ENCODE measurements at regions not wholly inside any gene's neighbourhood (a gene's known extent, or its start where the extent isn't known, plus 50 kb on each side); places are given as distances from the start of the nearest gene placed in this dataset.

DNA sequence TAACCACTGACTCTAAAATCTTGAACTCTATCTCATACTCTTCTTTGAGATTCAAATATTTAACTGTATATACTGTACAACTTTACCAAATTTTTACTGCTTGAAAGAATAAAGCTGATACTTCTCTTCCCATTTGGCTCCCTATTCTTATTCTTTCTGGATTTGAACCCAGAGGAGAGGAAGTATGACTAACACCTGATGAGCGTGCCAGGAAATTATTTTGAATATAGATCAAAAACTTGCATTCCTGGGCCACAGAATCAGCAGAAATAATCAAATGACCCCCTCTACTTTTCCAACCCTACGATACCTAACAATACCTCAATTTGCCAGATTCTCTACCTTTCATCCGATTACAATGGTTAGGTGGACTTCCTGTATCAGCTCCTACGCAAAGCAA lies 285.8 kb downstream of the ISL1 start:
- Histone ChIP-seq H3K27ac (no peak overlapping the region), H3K4me1 (no peaks in the 10 kb centered on the region), H3K9me3 (no peaks in the 10 kb centered on the region), H3K36me3 (no peaks in the 10 kb centered on the region), H3K27me3 (no peaks in the 10 kb centered on the region), H3K4me3 (no peak overlapping the region)
- DNase-seq = no peak
- intact Hi-C loops (cut with DNase I; ENCODE audit: low total_unique reads) (no loop called here), in situ Hi-C loops (cut with MboI; ENCODE audit: low pct_ligation_motif_present in 1 of 4, low pct_unique_long_range_greater_than_20kb in 1 of 4, low sequenced_read_pairs in 3 of 4) (no loop called here)
- WGBS, 2 donors (ENCODE audit: low coverage in 1 of 2) = 88 to 89% methylated on average over 4 of the region's 4 CpGs
- TF ChIP-seq, protein P1, sequence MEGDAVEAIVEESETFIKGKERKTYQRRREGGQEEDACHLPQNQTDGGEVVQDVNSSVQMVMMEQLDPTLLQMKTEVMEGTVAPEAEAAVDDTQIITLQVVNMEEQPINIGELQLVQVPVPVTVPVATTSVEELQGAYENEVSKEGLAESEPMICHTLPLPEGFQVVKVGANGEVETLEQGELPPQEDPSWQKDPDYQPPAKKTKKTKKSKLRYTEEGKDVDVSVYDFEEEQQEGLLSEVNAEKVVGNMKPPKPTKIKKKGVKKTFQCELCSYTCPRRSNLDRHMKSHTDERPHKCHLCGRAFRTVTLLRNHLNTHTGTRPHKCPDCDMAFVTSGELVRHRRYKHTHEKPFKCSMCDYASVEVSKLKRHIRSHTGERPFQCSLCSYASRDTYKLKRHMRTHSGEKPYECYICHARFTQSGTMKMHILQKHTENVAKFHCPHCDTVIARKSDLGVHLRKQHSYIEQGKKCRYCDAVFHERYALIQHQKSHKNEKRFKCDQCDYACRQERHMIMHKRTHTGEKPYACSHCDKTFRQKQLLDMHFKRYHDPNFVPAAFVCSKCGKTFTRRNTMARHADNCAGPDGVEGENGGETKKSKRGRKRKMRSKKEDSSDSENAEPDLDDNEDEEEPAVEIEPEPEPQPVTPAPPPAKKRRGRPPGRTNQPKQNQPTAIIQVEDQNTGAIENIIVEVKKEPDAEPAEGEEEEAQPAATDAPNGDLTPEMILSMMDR (IDR thresholded peaks at IDR 0.05) = no peak
- TF ChIP-seq EP300 (IDR thresholded peaks at IDR 0.05; ENCODE audit: low read depth) (no peak), POLR2A (IDR thresholded peaks at IDR 0.05) (no peak), POLR2AphosphoS5 (IDR thresholded peaks at IDR 0.05) (no peak)

DNA sequence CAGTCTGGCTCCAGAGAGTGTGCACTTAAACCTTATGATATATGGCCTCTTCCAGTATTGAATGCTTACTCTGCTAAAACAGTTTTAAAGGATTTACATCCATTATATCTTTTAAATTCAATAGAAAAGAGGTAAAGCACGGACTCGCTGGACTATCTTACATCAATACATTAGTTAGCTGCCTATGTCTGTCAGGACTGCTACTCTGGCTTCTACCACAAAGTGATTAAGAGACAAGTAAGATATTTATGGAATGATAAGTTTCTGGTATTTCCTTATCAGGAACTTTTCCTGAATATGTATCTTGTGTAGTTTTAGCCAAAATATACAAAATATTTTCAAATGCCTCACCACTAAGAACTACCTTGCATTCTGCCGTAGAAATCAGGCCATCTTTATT lies 295.1 kb downstream of the ISL1 start:
- Histone ChIP-seq H3K4me1 (no peaks in the 10 kb centered on the region), H3K27ac (no peak overlapping the region), H3K27me3 (no peaks in the 10 kb centered on the region), H3K4me3 (no peak overlapping the region), H3K9me3 (no peaks in the 10 kb centered on the region), H3K36me3 (no peaks in the 10 kb centered on the region)
- DNase-seq = no peak
- in situ Hi-C loops (cut with MboI; ENCODE audit: low pct_ligation_motif_present in 1 of 4, low pct_unique_long_range_greater_than_20kb in 1 of 4, low sequenced_read_pairs in 3 of 4) = no loop called here
- intact Hi-C loops (cut with DNase I; ENCODE audit: low total_unique reads) = no loop called here
- TF ChIP-seq POLR2AphosphoS5 (IDR thresholded peaks at IDR 0.05) (no peak), POLR2A (IDR thresholded peaks at IDR 0.05) (no peak)
- TF ChIP-seq, protein P1 (IDR thresholded peaks at IDR 0.05) = no peak
- 79% methylated on average over 3 of the region's 3 CpGs for WGBS, 2 donors (ENCODE audit: low coverage in 1 of 2)

DNA sequence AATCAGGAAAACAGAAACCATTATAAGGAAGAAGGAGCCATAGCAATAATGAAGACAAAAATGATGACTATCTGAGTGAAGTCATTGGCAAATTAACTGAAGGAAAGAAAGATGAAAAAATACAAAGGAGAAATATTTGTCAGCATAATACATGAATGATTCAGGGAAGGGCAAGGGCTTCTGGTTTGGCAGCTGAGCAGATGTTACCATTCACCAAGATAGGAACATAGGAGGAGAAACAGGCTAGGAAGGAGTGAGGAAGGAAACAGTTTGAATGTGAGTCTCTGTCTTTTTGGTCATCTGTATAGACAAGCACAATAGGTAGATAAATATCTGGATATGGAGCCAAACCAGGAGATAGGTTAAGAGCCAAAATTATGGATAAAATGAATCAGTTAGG lies 296.0 kb downstream of the ISL1 start:
- in situ Hi-C loops (cut with MboI; ENCODE audit: low pct_ligation_motif_present in 1 of 4, low pct_unique_long_range_greater_than_20kb in 1 of 4, low sequenced_read_pairs in 3 of 4) = no loop called here
- H3K36me3 ChIP-seq = no peaks in the 10 kb centered on the region
- DNase-seq = no peak
- H3K27ac ChIP-seq = no peak overlapping the region
- TF ChIP-seq, protein P1 (IDR thresholded peaks at IDR 0.05) = no peak
- TF ChIP-seq POLR2AphosphoS5 (IDR thresholded peaks at IDR 0.05) (no peak), POLR2A (IDR thresholded peaks at IDR 0.05) (no peak), EP300 (IDR thresholded peaks at IDR 0.05; ENCODE audit: low read depth) (no peak)
- no peaks in the 10 kb centered on the region for H3K4me1 ChIP-seq
- no peaks in the 10 kb centered on the region for H3K27me3 ChIP-seq
- no peaks in the 10 kb centered on the region for H3K9me3 ChIP-seq
- no peak overlapping the region for H3K4me3 ChIP-seq
- intact Hi-C loops (cut with DNase I; ENCODE audit: low total_unique reads) = no loop called here

DNA sequence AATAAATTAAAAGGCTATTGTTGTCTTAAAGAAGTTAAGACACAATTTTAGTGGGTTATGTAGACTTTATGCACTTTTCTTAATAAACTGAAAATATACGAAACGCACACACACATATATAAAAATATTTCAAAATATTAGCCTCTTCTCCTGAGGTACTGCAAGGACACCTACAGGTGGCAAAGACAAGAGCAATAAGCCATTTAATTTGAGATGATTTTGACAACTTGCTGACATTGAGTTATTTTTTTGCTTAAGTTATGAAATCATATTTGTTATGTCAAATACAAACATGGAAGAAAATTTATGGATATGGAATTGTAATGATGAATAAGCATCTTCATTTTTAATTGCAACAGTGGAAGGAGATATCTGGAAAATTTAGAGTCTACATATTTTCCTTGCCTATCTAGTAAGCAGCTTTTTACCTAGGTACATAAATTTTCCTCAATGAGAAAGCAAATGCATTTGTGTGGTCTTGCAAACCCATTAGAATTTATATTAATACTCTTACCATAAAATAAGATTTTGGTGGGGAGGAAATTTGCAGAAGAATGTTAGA lies 301.6 kb downstream of the ISL1 start:
- Histone ChIP-seq H3K27me3 (no peaks in the 10 kb centered on the region), H3K27ac (no peak overlapping the region), H3K4me3 (no peak overlapping the region), H3K9me3 (no peaks in the 10 kb centered on the region), H3K36me3 (no peaks in the 10 kb centered on the region), H3K4me1 (no peaks in the 10 kb centered on the region)
- intact Hi-C loops (cut with DNase I; ENCODE audit: low total_unique reads) = no loop called here
- in situ Hi-C loops (cut with MboI; ENCODE audit: low pct_ligation_motif_present in 1 of 4, low pct_unique_long_range_greater_than_20kb in 1 of 4, low sequenced_read_pairs in 3 of 4) = no loop called here
- TF ChIP-seq, protein P1 (IDR thresholded peaks at IDR 0.05) = no peak
- TF ChIP-seq POLR2A (IDR thresholded peaks at IDR 0.05) = no peak
- TF ChIP-seq POLR2AphosphoS5 (IDR thresholded peaks at IDR 0.05) = no peak
- TF ChIP-seq EP300 (IDR thresholded peaks at IDR 0.05; ENCODE audit: low read depth) = no peak
- 87 to 88% methylated on average over 2 of the region's 2 CpGs for WGBS, 2 donors (ENCODE audit: low coverage in 1 of 2)
- no peak for DNase-seq
